Erythroblast (primary cell): ENCODE measurements at regions not wholly inside any gene's neighbourhood (a gene's known extent, or its start where the extent isn't known, plus 50 kb on each side); places are given as distances from the start of the nearest gene placed in this dataset.

Experiments used
- GATA1 ChIP-seq: IDR thresholded peaks from 2 replicates; pipeline ENCODE4 v1.6.1; 2011; ENCODE audit warnings: low read depth, mild to moderate bottlenecking, control low read depth, low read length, moderate library complexity
- POLR2A ChIP-seq: IDR thresholded peaks from 2 replicates; pipeline ENCODE4 v1.6.1; 2011; ENCODE audit warnings: mild to moderate bottlenecking, low read length

DNA sequence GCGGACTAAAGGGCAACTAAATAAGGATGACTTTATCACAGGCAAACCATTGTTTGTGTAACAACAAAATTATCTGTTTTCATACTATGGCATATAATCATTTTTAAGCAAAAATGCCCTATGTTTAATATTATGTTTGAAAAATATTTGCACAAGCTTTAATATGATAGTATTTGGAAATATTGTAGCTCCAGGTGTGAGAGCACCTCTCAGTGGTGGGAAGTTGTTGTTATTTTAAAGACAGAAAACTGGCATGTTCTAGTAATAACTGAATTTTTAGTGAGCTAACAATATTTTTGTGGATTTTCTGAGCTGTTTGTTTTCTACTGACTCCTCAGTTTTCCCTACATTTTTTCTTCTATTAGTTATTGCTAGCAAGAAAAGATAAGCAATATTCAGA lies 578.8 kb downstream of the KCNT2 start:
- TF ChIP-seq POLR2A (no peak), GATA1 (no peak)
